HG03025 (cell line): ENCODE measurements at regions not wholly inside any gene's neighbourhood (a gene's known extent, or its start where the extent isn't known, plus 50 kb on each side); places are given as distances from the start of the nearest gene placed in this dataset.
"Not testable (repeated sequence)": the region's sequence is repeated elsewhere in the genome, so short reads cannot be mapped to it uniquely, and the experiment has no call there.

Experiments used
- ATAC-seq: cut with Tn5 transposase; IDR thresholded peaks from one replicate; pipeline ENCODE4 v1.9.1; 2021; ENCODE audit warnings: mild to moderate bottlenecking, moderate library complexity; ENCODE audit not compliant: unreplicated experiment, low FRiP score

GRCh38 chr7:65719123-65719798 is 153.6 kb upstream of the VKORC1L1 start:
- ATAC-seq: not testable (repeated sequence)

GRCh38 chr7:65722361-65722792 is 150.5 kb upstream of the VKORC1L1 start:
- peak; percentile 55 for ATAC-seq

GRCh38 chr7:65727182-65727581 is 145.7 kb upstream of the VKORC1L1 start:
- not testable (repeated sequence) for ATAC-seq

- ATAC-seq: no peak
Measured at GRCh38 chr7:65731129-65731528, 141.7 kb upstream of the VKORC1L1 start.

- ATAC-seq: no peak
Measured at GRCh38 chr7:65731562-65732035, 141.3 kb upstream of the VKORC1L1 start.

- no peak for ATAC-seq
Measured at GRCh38 chr7:65744406-65744805, 128.5 kb upstream of the VKORC1L1 start.

GRCh38 chr7:65746398-65746669 is 126.5 kb upstream of the VKORC1L1 start:
- ATAC-seq: no peak

- ATAC-seq: no peak
Measured at GRCh38 chr7:65749039-65749438, 123.8 kb upstream of the VKORC1L1 start.

- ATAC-seq: no peak
Measured at GRCh38 chr7:65749518-65749917, 123.4 kb upstream of the VKORC1L1 start.

- peak; percentile 99 for ATAC-seq
Measured at GRCh38 chr7:65750511-65751344, 122.1 kb upstream of the VKORC1L1 start.

- not testable (repeated sequence) for ATAC-seq
Measured at GRCh38 chr7:65754070-65754469, 118.8 kb upstream of the VKORC1L1 start.

- not testable (repeated sequence) for ATAC-seq
Measured at GRCh38 chr7:65758991-65759390, 113.9 kb upstream of the VKORC1L1 start.

- not testable (repeated sequence) for ATAC-seq
Measured at GRCh38 chr7:65762712-65763111, 110.2 kb upstream of the VKORC1L1 start.

GRCh38 chr7:65763114-65763513 is 109.8 kb upstream of the VKORC1L1 start:
- not testable (repeated sequence) for ATAC-seq

- peak; percentile 100 for ATAC-seq
Measured at GRCh38 chr7:65770473-65771225, 102.2 kb upstream of the VKORC1L1 start.

GRCh38 chr7:65771226-65771569 is 101.7 kb upstream of the VKORC1L1 start:
- ATAC-seq: not testable (repeated sequence)

GRCh38 chr7:65776677-65777076 is 96.2 kb upstream of the VKORC1L1 start:
- ATAC-seq: not testable (repeated sequence)

- ATAC-seq: not testable (repeated sequence)
Measured at GRCh38 chr7:65789943-65790342, 82.9 kb upstream of the VKORC1L1 start.

GRCh38 chr7:65791788-65792187 is 81.1 kb upstream of the VKORC1L1 start:
- ATAC-seq: not testable (repeated sequence)

GRCh38 chr7:65792726-65793125 is 80.1 kb upstream of the VKORC1L1 start:
- ATAC-seq: not testable (repeated sequence)
